Psoas muscle (tissue), 7 donors: ENCODE measurements at regions not wholly inside any gene's neighbourhood (a gene's known extent, or its start where the extent isn't known, plus 50 kb on each side); places are given as distances from the start of the nearest gene placed in this dataset.
A peak's percentile ranks its signal among the peaks of the same experiment; 100 is the strongest.

Experiments used
- ATAC-seq, 4 donors: fragments of 200-7000 bp; cut with Tn5 transposase; one replicate each; pipeline ENCODE4 v1.9.1; 2020; ENCODE audit warnings: moderate library complexity in 3 of 4, mild to moderate bottlenecking in 2 of 4
- DNase-seq, 2 donors: peaks; one replicate each; pipeline ENCODE4 v3.0.0-alpha.2; 2020
- H3K27ac ChIP-seq: fragments of 200-600 bp; one replicate; pipeline ENCODE4 v1.8.0; 2022
- H3K27me3 ChIP-seq, 3 donors: fragments of 200-600 bp in 1 of 3; one replicate each; pipeline versions ENCODE4 v1.6.1 to v1.8.0; 2013 to 2022; ENCODE audit warnings: low read length in 2 of 3, mild to moderate bottlenecking in 2 of 3, moderate library complexity in 1 of 3; ENCODE audit not compliant: insufficient read depth in 3 of 3
- H3K36me3 ChIP-seq, 2 donors: fragments of 200-600 bp in 1 of 2; one replicate each; pipeline versions ENCODE4 v1.6.1 to v1.8.0; 2013 to 2022; ENCODE audit warnings: low read depth in 1 of 2, mild to moderate bottlenecking in 1 of 2, moderate library complexity in 1 of 2; ENCODE audit not compliant: insufficient read depth in 1 of 2
- H3K4me1 ChIP-seq: fragments of 200-600 bp; one replicate; pipeline ENCODE4 v1.8.0; 2022
- H3K4me3 ChIP-seq: fragments of 200-600 bp; one replicate; pipeline ENCODE4 v1.8.0; 2022; ENCODE audit warnings: mild to moderate bottlenecking
- H3K9me3 ChIP-seq: fragments of 200-600 bp; one replicate; pipeline ENCODE4 v1.8.0; 2022
- WGBS, 3 donors: extraction: QIAGEN DNeasy Blood & Tissue Kit; methylation state at CpG; one replicate each; pipeline versions ENCODE4 v1.1.6 to v1.1.7; 2013; 5-methylcytosine and 5-hydroxymethylcytosine counted together
- intact Hi-C, 2 donors: fragments of 100-400 bp; cut with DNase I; formaldehyde crosslinking; loops; one replicate each; pipeline versions ENCODE4 v1.11.0 to v1.14.2; 2022
- TF ChIP-seq, protein P1 (sequence below): fragments of 200-600 bp; IDR thresholded peaks from one replicate; pipeline ENCODE4 v1.8.0; 2022; ENCODE audit warnings: antibody characterized with exemption
- donor health status: healthy with polysubstance abuse.
- donor health status: DM: no; HTN: no; CAD: no; lungs with moderate emphysema.
- donor health status: Bipolar disorder and iron deficiency.
- donor health status: healthy.
- donor health status: DM: yes; HTN: yes; CAD: no.
- donor health status: DM: no; HTN: no; CAD: no.
- donor health status: DM: yes; HTN: yes; CAD: no.

- TF ChIP-seq, protein P1, sequence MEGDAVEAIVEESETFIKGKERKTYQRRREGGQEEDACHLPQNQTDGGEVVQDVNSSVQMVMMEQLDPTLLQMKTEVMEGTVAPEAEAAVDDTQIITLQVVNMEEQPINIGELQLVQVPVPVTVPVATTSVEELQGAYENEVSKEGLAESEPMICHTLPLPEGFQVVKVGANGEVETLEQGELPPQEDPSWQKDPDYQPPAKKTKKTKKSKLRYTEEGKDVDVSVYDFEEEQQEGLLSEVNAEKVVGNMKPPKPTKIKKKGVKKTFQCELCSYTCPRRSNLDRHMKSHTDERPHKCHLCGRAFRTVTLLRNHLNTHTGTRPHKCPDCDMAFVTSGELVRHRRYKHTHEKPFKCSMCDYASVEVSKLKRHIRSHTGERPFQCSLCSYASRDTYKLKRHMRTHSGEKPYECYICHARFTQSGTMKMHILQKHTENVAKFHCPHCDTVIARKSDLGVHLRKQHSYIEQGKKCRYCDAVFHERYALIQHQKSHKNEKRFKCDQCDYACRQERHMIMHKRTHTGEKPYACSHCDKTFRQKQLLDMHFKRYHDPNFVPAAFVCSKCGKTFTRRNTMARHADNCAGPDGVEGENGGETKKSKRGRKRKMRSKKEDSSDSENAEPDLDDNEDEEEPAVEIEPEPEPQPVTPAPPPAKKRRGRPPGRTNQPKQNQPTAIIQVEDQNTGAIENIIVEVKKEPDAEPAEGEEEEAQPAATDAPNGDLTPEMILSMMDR, result no peak
- ATAC-seq, result no peak
- Histone ChIP-seq H3K27me3 (peaks cover 0 to 3% (median 2%) of the 10 kb centered on the region in 3 donors), H3K36me3 (no peaks in the 10 kb centered on the region), H3K4me3 (no peak overlapping the region), H3K9me3 (no peaks in the 10 kb centered on the region), H3K27ac (no peak overlapping the region), H3K4me1 (no peaks in the 10 kb centered on the region)
- peak in 1 of 2 donors; percentile 12 for DNase-seq
- WGBS, 3 donors, result 75 to 83% (median 81%) methylated on average over 11 to 13 of the region's 13 CpGs
- intact Hi-C loops, result no loop called here
These were observed 258.6 kb downstream of the NPHP4 start for GRCh38 chr1:5733596-5733995.

DNA sequence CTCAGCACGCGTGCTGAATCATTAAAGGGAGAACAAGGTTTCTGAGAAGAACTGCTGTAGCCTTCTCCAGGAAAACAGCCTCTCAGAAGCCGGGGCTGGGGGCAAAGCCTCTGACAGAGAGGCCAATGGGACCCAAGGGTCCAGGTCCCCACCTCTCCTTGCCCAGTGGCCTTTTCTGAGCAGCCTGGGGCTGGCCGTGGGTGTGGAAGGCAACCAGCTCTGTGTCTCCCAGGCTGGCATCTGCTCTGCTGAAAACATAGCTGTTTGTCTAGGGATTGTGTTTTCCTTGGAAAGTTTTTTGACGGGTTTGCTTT, 261.2 kb downstream of the NPHP4 start:
- WGBS, 3 donors, result 79 to 87% (median 87%) methylated on average over 5 of the region's 5 CpGs
- TF ChIP-seq, protein P1, result no peak
- Histone ChIP-seq H3K36me3 (no peaks in the 10 kb centered on the region), H3K9me3 (no peaks in the 10 kb centered on the region), H3K27me3 (peaks cover 0 to 2% (median 0%) of the 10 kb centered on the region in 3 donors), H3K4me3 (no peak overlapping the region), H3K4me1 (no peaks in the 10 kb centered on the region), H3K27ac (no peak overlapping the region)
- intact Hi-C loops, result no loop called here
- ATAC-seq, result no peak
- DNase-seq, result peak in 1 of 2 donors; percentile 23

GRCh38 chr1:5730272-5731109, 261.7 kb downstream of the NPHP4 start:
- H3K27me3 ChIP-seq, result peaks cover 0 to 2% (median 0%) of the 10 kb centered on the region in 3 donors
- no peak overlapping the region for H3K27ac ChIP-seq
- H3K9me3 ChIP-seq, result no peaks in the 10 kb centered on the region
- intact Hi-C loops, result no loop called here
- DNase-seq, result peak in 1 of 2 donors; percentile 27
- WGBS, 3 donors, result 86 to 87% (median 86%) methylated on average over 16 of the region's 16 CpGs
- no peaks in the 10 kb centered on the region for H3K4me1 ChIP-seq
- TF ChIP-seq, protein P1, result no peak
- no peak for ATAC-seq
- H3K4me3 ChIP-seq, result no peak overlapping the region
- H3K36me3 ChIP-seq, result no peaks in the 10 kb centered on the region

- WGBS, 3 donors, result 78 to 85% (median 83%) methylated on average over 4 of the region's 4 CpGs
- H3K4me1 ChIP-seq, result no peaks in the 10 kb centered on the region
- no peaks in the 10 kb centered on the region for H3K36me3 ChIP-seq
- intact Hi-C loops, result no loop called here
- H3K27ac ChIP-seq, result no peak overlapping the region
- no peaks in the 10 kb centered on the region for H3K9me3 ChIP-seq
- TF ChIP-seq, protein P1, result no peak
- ATAC-seq (no peak), DNase-seq (peak in 1 of 2 donors; percentile 8)
- H3K4me3 ChIP-seq, result no peak overlapping the region
- peaks cover 0 to 6% (median 2%) of the 10 kb centered on the region in 3 donors for H3K27me3 ChIP-seq
These were observed 262.5 kb downstream of the NPHP4 start for GRCh38 chr1:5729636-5730145.
